Esophagus muscularis mucosa (tissue), 4 donors: ENCODE measurements at regions not wholly inside any gene's neighbourhood (a gene's known extent, or its start where the extent isn't known, plus 50 kb on each side); places are given as distances from the start of the nearest gene placed in this dataset.

ENCODE experiments used
- DNase-seq: peaks from one replicate; pipeline ENCODE4 v3.0.0-alpha.2; 2017; ENCODE audit errors: extremely low spot score
- H3K27ac ChIP-seq, 4 donors: fragments of 200-600 bp; sonication (generic); replicated peaks in 1 of 4; 1 replicate in 3 of 4; 2 replicates in 1 of 4; pipeline ENCODE4 v1.5.1; 2016 to 2019; ENCODE audit warnings: mild to moderate bottlenecking in 1 of 4
- H3K27me3 ChIP-seq, 4 donors: fragments of 200-600 bp; sonication (generic); one replicate each; pipeline versions ENCODE4 v1.5.1 to v1.6.0; 2016 to 2019
- H3K36me3 ChIP-seq, 4 donors: fragments of 200-600 bp; sonication (generic); one replicate each; pipeline ENCODE4 v1.5.1; 2016 to 2019
- H3K4me1 ChIP-seq, 4 donors: fragments of 200-600 bp; sonication (generic); one replicate each; pipeline ENCODE4 v1.5.1; 2016 to 2019
- H3K4me3 ChIP-seq, 4 donors: fragments of 200-600 bp; sonication (generic); 1 replicate in 2 of 4; 2 replicates in 2 of 4; pipeline ENCODE4 v1.5.1; 2016 to 2019; ENCODE audit warnings: mild to moderate bottlenecking in 4 of 4, moderate library complexity in 1 of 4
- H3K9me3 ChIP-seq, 4 donors: fragments of 200-600 bp; sonication (generic); 1 replicate in 3 of 4; 2 replicates in 1 of 4; pipeline ENCODE4 v1.5.1; 2016 to 2019
- CTCF ChIP-seq, 3 experiments: fragments of 200-600 bp in 2 of 3; fragments of 450-650 bp in 1 of 3; sonication (generic) in 2 of 3; IDR thresholded peaks; one replicate each; pipeline ENCODE4 v1.5.1; 2017 to 2019; ENCODE audit warnings: antibody characterized with exemption in 3 of 3, mild to moderate bottlenecking in 2 of 3, moderate library complexity in 1 of 3
- EP300 ChIP-seq: sonication (generic); formaldehyde crosslinking; IDR thresholded peaks from one replicate; pipeline ENCODE4 v1.6.1; 2017; ENCODE audit warnings: antibody characterized with exemption
- POLR2A ChIP-seq: fragments of 450-650 bp; IDR thresholded peaks from one replicate; pipeline ENCODE4 v1.6.1; 2017; ENCODE audit warnings: antibody characterized with exemption, moderate library complexity, mild to moderate bottlenecking, low read depth
- POLR2AphosphoS5 ChIP-seq, 2 donors: sonication (generic); formaldehyde crosslinking; IDR thresholded peaks; one replicate each; pipeline ENCODE4 v1.6.1; 2017; ENCODE audit warnings: antibody characterized with exemption in 2 of 2
- WGBS: methylation state at CpG from one replicate; pipeline ENCODE4 v1.1.5; 2018; 5-methylcytosine and 5-hydroxymethylcytosine counted together
- intact Hi-C: fragments of 100-400 bp; cut with DNase I; formaldehyde crosslinking; loops from one replicate; pipeline ENCODE4 v1.15.1; 2023

- Histone ChIP-seq H3K27me3 (peaks cover 0 to 44% (median 0%) of the 10 kb centered on the region in 4 donors), H3K4me3 (no peak overlapping the region), H3K9me3 (no peaks in the 10 kb centered on the region), H3K36me3 (no peaks in the 10 kb centered on the region), H3K4me1 (peaks cover 0 to 29% (median 15%) of the 10 kb centered on the region in 4 donors), H3K27ac (no peak overlapping the region)
- no peak for DNase-seq
- 100% methylated on average over 1 of the region's 1 CpG for WGBS
- intact Hi-C loops: no loop called here
- no peak for TF ChIP-seq CTCF (IDR thresholded peaks at IDR 0.05)
Measured at GRCh38 chr2:236991874-236992273, 93.8 kb upstream of the COPS8 start.

GRCh38 chr2:236993286-236993685 lies 92.4 kb upstream of the COPS8 start:
- peaks cover 0 to 30% (median 0%) of the 10 kb centered on the region in 4 donors for H3K27me3 ChIP-seq
- no peak for TF ChIP-seq EP300
- no peak for TF ChIP-seq POLR2A
- no peak for TF ChIP-seq POLR2AphosphoS5 (IDR thresholded peaks at IDR 0.05)
- no peak for TF ChIP-seq CTCF (IDR thresholded peaks at IDR 0.05)
- H3K4me1 ChIP-seq: peaks cover 0 to 20% (median 11%) of the 10 kb centered on the region in 4 donors
- no peaks in the 10 kb centered on the region for H3K9me3 ChIP-seq
- no peak overlapping the region for H3K4me3 ChIP-seq
- WGBS: 65% methylated on average over 2 of the region's 2 CpGs
- no peak for DNase-seq
- intact Hi-C loops: no loop called here
- H3K36me3 ChIP-seq: no peaks in the 10 kb centered on the region
- no peak overlapping the region for H3K27ac ChIP-seq

- Histone ChIP-seq H3K4me1 (peaks cover 0 to 10% (median 6%) of the 10 kb centered on the region in 4 donors), H3K27ac (no peak overlapping the region), H3K36me3 (no peaks in the 10 kb centered on the region), H3K9me3 (no peaks in the 10 kb centered on the region), H3K27me3 (peaks cover 0 to 38% (median 0%) of the 10 kb centered on the region in 4 donors), H3K4me3 (no peak overlapping the region)
- TF ChIP-seq CTCF (IDR thresholded peaks at IDR 0.05): no peak
- intact Hi-C loops: no loop called here
- no peak for DNase-seq
- WGBS: 62% methylated on average over 9 of the region's 9 CpGs
Measured at GRCh38 chr2:236994361-236994760, 91.3 kb upstream of the COPS8 start.

GRCh38 chr2:236997069-236997715 lies 88.5 kb upstream of the COPS8 start:
- no peak for TF ChIP-seq EP300
- no peak for TF ChIP-seq CTCF (IDR thresholded peaks at IDR 0.05)
- Histone ChIP-seq H3K9me3 (no peaks in the 10 kb centered on the region), H3K27ac (no peak overlapping the region), H3K36me3 (no peaks in the 10 kb centered on the region), H3K27me3 (peaks cover 0 to 41% (median 0%) of the 10 kb centered on the region in 4 donors), H3K4me1 (no peaks in the 10 kb centered on the region), H3K4me3 (no peak overlapping the region)
- intact Hi-C loops: no loop called here
- WGBS: 71% methylated on average over 8 of the region's 8 CpGs
- DNase-seq: no peak

GRCh38 chr2:236998236-236998635 lies 87.5 kb upstream of the COPS8 start:
- TF ChIP-seq POLR2AphosphoS5 (IDR thresholded peaks at IDR 0.05) (no peak), EP300 (no peak), POLR2A (no peak), CTCF (IDR thresholded peaks at IDR 0.05) (no peak)
- no peaks in the 10 kb centered on the region for H3K4me1 ChIP-seq
- H3K9me3 ChIP-seq: no peaks in the 10 kb centered on the region
- intact Hi-C loops: no loop called here
- H3K27ac ChIP-seq: no peak overlapping the region
- no peak overlapping the region for H3K4me3 ChIP-seq
- H3K27me3 ChIP-seq: peaks cover 0 to 41% (median 0%) of the 10 kb centered on the region in 4 donors
- WGBS: 34% methylated on average over 1 of the region's 1 CpG
- no peak for DNase-seq
- no peaks in the 10 kb centered on the region for H3K36me3 ChIP-seq
